GM23338 (cell line): ENCODE measurements at regions not wholly inside any gene's neighbourhood (a gene's known extent, or its start where the extent isn't known, plus 50 kb on each side); places are given as distances from the start of the nearest gene placed in this dataset.

Source experiments
- ATAC-seq: fragments of 200-7000 bp; cut with Tn5 transposase; 3 replicates; pipeline ENCODE4 v1.9.1; 2020
- DNase-seq: peaks from one replicate; pipeline ENCODE4 v3.0.0-alpha.2; 2015; ENCODE audit warnings: low spot score
- H2AFZ ChIP-seq: fragments of 200-600 bp; sonication (generic); 2 replicates; pipeline ENCODE4 v1.8.0; 2016; ENCODE audit warnings: antibody characterized with exemption, mild to moderate bottlenecking, moderate library complexity
- H3F3A ChIP-seq: fragments of 200-600 bp; sonication (generic); replicated peaks from 2 replicates; pipeline ENCODE4 v1.8.0; 2017; ENCODE audit warnings: antibody characterized with exemption, mixed run types, low read depth
- H3K27ac ChIP-seq: fragments of 200-600 bp; sonication (generic); 2 replicates; pipeline ENCODE4 v1.6.1; 2016; ENCODE audit warnings: low read depth
- H3K27me3 ChIP-seq: fragments of 200-600 bp; sonication (generic); 2 replicates; pipeline ENCODE4 v1.8.0; 2016; ENCODE audit warnings: mild to moderate bottlenecking, mixed run types, moderate library complexity; ENCODE audit not compliant: insufficient read depth
- H3K36me3 ChIP-seq: fragments of 200-600 bp; sonication (generic); 2 replicates; pipeline ENCODE4 v1.8.0; 2016; ENCODE audit warnings: mild to moderate bottlenecking; ENCODE audit not compliant: insufficient read depth
- H3K4me1 ChIP-seq: fragments of 200-600 bp; sonication (generic); 2 replicates; pipeline ENCODE4 v1.8.0; 2016; ENCODE audit warnings: mild to moderate bottlenecking, moderate library complexity; ENCODE audit not compliant: insufficient read depth
- H3K4me2 ChIP-seq: fragments of 200-600 bp; sonication (generic); 2 replicates; pipeline ENCODE4 v1.7.1; 2017; ENCODE audit warnings: mixed run types
- H3K4me3 ChIP-seq: fragments of 200-600 bp; sonication (generic); 2 replicates; pipeline ENCODE4 v1.6.1; 2016; ENCODE audit warnings: mixed run types
- H3K79me2 ChIP-seq: fragments of 200-600 bp; sonication (generic); replicated peaks from 2 replicates; pipeline ENCODE4 v1.8.0; 2017; ENCODE audit warnings: mild to moderate bottlenecking; ENCODE audit not compliant: insufficient read depth
- H3K9me2 ChIP-seq: fragments of 200-600 bp; sonication (generic); 2 replicates; pipeline ENCODE4 v1.8.0; 2017; ENCODE audit not compliant: insufficient read depth
- H4K20me1 ChIP-seq: fragments of 200-600 bp; sonication (generic); replicated peaks from 2 replicates; pipeline ENCODE4 v1.8.0; 2017; ENCODE audit warnings: mild to moderate bottlenecking; ENCODE audit not compliant: insufficient read depth
- H3K27ac Mint-ChIP-seq: 2 replicates; pipeline ENCODE4 v1.8.0; 2020; ENCODE audit warnings: inconsistent platforms, mild to moderate bottlenecking, moderate library complexity, mixed read lengths
- H3K27me3 Mint-ChIP-seq: 3 replicates; pipeline ENCODE4 v1.8.0; 2022; ENCODE audit warnings: low read depth, mild to moderate bottlenecking, moderate library complexity, mixed read lengths, inconsistent platforms; ENCODE audit not compliant: insufficient read depth, poor library complexity
- H3K36me3 Mint-ChIP-seq: 3 replicates; pipeline ENCODE4 v1.8.0; 2021; ENCODE audit warnings: low read depth, mild to moderate bottlenecking, inconsistent platforms, moderate library complexity, mixed read lengths
- H3K4me1 Mint-ChIP-seq: 3 replicates; pipeline ENCODE4 v1.8.0; 2020; ENCODE audit warnings: mild to moderate bottlenecking, inconsistent platforms, mixed read lengths
- H3K4me3 Mint-ChIP-seq: 3 replicates; pipeline ENCODE4 v1.8.0; 2021; ENCODE audit warnings: moderate library complexity, mild to moderate bottlenecking, inconsistent platforms, mixed read lengths
- H3K9me3 Mint-ChIP-seq: 3 replicates; pipeline ENCODE4 v1.8.0; 2020; ENCODE audit warnings: moderate library complexity, mild to moderate bottlenecking, inconsistent platforms, mixed read lengths
- CREB1 ChIP-seq: fragments of 250-450 bp; sonication (Bioruptor Pico); IDR thresholded peaks from 2 replicates; pipeline ENCODE4 v1.5.0; 2020; ENCODE audit warnings: low read depth, mild to moderate bottlenecking, moderate library complexity
- CTCF ChIP-seq, 2 experiments: fragments of 200-600 bp in 1 of 2; sonication (generic) in 1 of 2; conservative IDR thresholded peaks; 2 replicates each; pipeline versions ENCODE4 v1.5.1 to v1.6.1; 2016 to 2017; ENCODE audit warnings: antibody characterized with exemption in 2 of 2, low read depth in 2 of 2, mild to moderate bottlenecking in 2 of 2, moderate library complexity in 1 of 2
- ETS1 ChIP-seq: IDR thresholded peaks from 2 replicates; pipeline ENCODE4 v1.6.1; 2016; ENCODE audit warnings: antibody characterized with exemption
- EZH2 ChIP-seq: fragments of 200-600 bp; sonication (generic); IDR thresholded peaks from one replicate; pipeline ENCODE4 v1.8.0; 2017; ENCODE audit warnings: antibody characterized with exemption, mild to moderate bottlenecking, low read depth; ENCODE audit not compliant: unreplicated experiment
- EZH2phosphoT487 ChIP-seq: fragments of 200-600 bp; sonication (generic); IDR thresholded peaks from one replicate; pipeline ENCODE4 v1.8.1; 2018; ENCODE audit warnings: antibody characterized with exemption; ENCODE audit not compliant: unreplicated experiment
- JUNB ChIP-seq: IDR thresholded peaks from one replicate; pipeline ENCODE4 v1.6.1; 2016; ENCODE audit warnings: antibody characterized with exemption; ENCODE audit not compliant: unreplicated experiment
- NANOG ChIP-seq: IDR thresholded peaks from 2 replicates; pipeline ENCODE4 v1.6.1; 2016; ENCODE audit warnings: antibody characterized with exemption, borderline replicate concordance
- POLR2AphosphoS5 ChIP-seq: IDR thresholded peaks from 2 replicates; pipeline ENCODE4 v1.6.1; 2016; ENCODE audit warnings: antibody characterized with exemption, low read depth
- REST ChIP-seq: IDR thresholded peaks from one replicate; pipeline ENCODE4 v1.6.1; 2018; ENCODE audit warnings: antibody characterized with exemption; ENCODE audit not compliant: unreplicated experiment
- STAT1 ChIP-seq: IDR thresholded peaks from one replicate; pipeline ENCODE4 v1.6.1; 2016; ENCODE audit warnings: antibody characterized with exemption; ENCODE audit not compliant: unreplicated experiment
- ZNF114 ChIP-seq: fragments of 250-450 bp; sonication (Bioruptor Pico); IDR thresholded peaks from 2 replicates; pipeline ENCODE4 v1.5.0; 2020; ENCODE audit warnings: mild to moderate bottlenecking, moderate library complexity
- ZNF331 ChIP-seq: fragments of 250-450 bp; sonication (Bioruptor Pico); IDR thresholded peaks from 2 replicates; pipeline ENCODE4 v1.5.0; 2020; ENCODE audit warnings: low read depth, mild to moderate bottlenecking, moderate library complexity
- TF ChIP-seq, protein P1 (sequence below): fragments of 250-450 bp; sonication (Bioruptor Pico); IDR thresholded peaks from 2 replicates; pipeline ENCODE4 v1.5.0; 2020; ENCODE audit warnings: mild to moderate bottlenecking, moderate library complexity

DNA sequence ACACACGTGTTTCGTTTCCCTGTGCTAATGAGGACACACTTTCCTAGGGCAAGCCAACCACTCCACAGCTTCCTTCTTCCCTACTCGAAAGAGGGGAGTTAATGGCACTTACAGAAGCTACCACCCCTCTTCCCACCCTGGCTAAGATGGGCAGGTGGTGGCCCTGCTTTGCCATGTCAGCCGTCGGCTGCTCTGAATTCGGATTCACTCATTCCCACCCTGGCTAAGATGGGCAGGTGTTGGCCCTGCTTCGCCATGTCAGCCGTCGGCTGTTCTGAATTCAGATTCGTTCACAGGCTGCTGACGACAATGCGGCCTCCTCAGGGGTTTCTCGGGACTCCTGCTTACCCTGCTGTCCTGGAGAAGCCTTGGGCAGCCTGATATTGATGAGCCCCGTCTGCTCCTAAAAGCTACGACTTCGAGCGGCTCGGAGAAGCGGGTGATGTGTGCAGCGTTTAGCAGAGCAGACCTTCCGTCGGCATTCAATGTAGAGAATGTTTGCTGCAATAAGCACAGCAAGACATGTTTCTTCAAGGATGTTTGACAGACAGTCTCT, 56.2 kb upstream of the PPP2R2D start:
- H3K27ac Mint-ChIP-seq: no peak overlapping the region
- Histone ChIP-seq H3K4me3 (no peak overlapping the region), H3K27ac (no peak overlapping the region), H3K27me3 (no peaks in the 10 kb centered on the region), H3K4me1 (no peaks in the 10 kb centered on the region), H4K20me1 (no peaks in the 10 kb centered on the region), H3K36me3 (no peaks in the 10 kb centered on the region), H3K9me2 (no peaks in the 10 kb centered on the region), H3F3A (no peaks in the 10 kb centered on the region), H2AFZ (no peak overlapping the region), H3K79me2 (no peaks in the 10 kb centered on the region), H3K4me2 (no peak overlapping the region)
- no peak for TF ChIP-seq ZNF114 (CRISPR knock-in tag)
- TF ChIP-seq, protein P1, sequence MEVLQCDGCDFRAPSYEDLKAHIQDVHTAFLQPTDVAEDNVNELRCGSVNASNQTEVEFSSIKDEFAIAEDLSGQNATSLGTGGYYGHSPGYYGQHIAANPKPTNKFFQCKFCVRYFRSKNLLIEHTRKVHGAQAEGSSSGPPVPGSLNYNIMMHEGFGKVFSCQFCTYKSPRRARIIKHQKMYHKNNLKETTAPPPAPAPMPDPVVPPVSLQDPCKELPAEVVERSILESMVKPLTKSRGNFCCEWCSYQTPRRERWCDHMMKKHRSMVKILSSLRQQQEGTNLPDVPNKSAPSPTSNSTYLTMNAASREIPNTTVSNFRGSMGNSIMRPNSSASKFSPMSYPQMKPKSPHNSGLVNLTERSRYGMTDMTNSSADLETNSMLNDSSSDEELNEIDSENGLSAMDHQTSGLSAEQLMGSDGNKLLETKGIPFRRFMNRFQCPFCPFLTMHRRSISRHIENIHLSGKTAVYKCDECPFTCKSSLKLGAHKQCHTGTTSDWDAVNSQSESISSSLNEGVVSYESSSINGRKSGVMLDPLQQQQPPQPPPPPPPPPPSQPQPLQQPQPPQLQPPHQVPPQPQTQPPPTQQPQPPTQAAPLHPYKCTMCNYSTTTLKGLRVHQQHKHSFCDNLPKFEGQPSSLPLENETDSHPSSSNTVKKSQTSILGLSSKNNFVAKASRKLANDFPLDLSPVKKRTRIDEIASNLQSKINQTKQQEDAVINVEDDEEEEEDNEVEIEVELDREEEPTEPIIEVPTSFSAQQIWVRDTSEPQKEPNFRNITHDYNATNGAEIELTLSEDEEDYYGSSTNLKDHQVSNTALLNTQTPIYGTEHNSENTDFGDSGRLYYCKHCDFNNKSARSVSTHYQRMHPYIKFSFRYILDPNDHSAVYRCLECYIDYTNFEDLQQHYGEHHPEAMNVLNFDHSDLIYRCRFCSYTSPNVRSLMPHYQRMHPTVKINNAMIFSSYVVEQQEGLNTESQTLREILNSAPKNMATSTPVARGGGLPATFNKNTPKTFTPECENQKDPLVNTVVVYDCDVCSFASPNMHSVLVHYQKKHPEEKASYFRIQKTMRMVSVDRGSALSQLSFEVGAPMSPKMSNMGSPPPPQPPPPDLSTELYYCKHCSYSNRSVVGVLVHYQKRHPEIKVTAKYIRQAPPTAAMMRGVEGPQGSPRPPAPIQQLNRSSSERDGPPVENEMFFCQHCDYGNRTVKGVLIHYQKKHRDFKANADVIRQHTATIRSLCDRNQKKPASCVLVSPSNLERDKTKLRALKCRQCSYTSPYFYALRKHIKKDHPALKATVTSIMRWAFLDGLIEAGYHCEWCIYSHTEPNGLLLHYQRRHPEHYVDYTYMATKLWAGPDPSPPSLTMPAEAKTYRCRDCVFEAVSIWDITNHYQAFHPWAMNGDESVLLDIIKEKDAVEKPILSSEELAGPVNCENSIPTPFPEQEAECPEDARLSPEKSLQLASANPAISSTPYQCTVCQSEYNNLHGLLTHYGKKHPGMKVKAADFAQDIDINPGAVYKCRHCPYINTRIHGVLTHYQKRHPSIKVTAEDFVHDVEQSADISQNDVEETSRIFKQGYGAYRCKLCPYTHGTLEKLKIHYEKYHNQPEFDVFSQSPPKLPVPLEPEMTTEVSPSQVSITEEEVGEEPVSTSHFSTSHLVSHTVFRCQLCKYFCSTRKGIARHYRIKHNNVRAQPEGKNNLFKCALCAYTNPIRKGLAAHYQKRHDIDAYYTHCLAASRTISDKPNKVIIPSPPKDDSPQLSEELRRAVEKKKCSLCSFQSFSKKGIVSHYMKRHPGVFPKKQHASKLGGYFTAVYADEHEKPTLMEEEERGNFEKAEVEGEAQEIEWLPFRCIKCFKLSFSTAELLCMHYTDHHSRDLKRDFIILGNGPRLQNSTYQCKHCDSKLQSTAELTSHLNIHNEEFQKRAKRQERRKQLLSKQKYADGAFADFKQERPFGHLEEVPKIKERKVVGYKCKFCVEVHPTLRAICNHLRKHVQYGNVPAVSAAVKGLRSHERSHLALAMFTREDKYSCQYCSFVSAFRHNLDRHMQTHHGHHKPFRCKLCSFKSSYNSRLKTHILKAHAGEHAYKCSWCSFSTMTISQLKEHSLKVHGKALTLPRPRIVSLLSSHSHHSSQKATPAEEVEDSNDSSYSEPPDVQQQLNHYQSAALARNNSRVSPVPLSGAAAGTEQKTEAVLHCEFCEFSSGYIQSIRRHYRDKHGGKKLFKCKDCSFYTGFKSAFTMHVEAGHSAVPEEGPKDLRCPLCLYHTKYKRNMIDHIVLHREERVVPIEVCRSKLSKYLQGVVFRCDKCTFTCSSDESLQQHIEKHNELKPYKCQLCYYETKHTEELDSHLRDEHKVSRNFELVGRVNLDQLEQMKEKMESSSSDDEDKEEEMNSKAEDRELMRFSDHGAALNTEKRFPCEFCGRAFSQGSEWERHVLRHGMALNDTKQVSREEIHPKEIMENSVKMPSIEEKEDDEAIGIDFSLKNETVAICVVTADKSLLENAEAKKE (CRISPR knock-in tag): no peak
- TF ChIP-seq EZH2phosphoT487: no peak
- TF ChIP-seq EZH2: no peak
- TF ChIP-seq JUNB: no peak
- TF ChIP-seq POLR2AphosphoS5: no peak
- TF ChIP-seq CTCF (conservative IDR thresholded peaks at IDR 0.05; ENCODE audit: low read depth in 2 of 2): no peak
- no peak for TF ChIP-seq STAT1
- no peak for TF ChIP-seq CREB1 (CRISPR knock-in tag)
- no peak for TF ChIP-seq REST
- no peak for TF ChIP-seq ETS1
- no peak for TF ChIP-seq ZNF331 (CRISPR knock-in tag)
- TF ChIP-seq NANOG: no peak
- H3K4me3 Mint-ChIP-seq: no peak overlapping the region
- DNase-seq (no peak), ATAC-seq (no peak)
- peaks cover 6% of the 10 kb centered on the region for H3K9me3 Mint-ChIP-seq
- 0 out of 3 replicates have a peak, but pooled peaks cover under 1% of the 10 kb centered on the region for H3K36me3 Mint-ChIP-seq
- no peaks in the 10 kb centered on the region; the same call in 2 of the 3 replicates for H3K4me1 Mint-ChIP-seq
- H3K27me3 Mint-ChIP-seq: peaks cover 14% of the 10 kb centered on the region
